ENCODE measurements at regions not wholly inside any gene's neighbourhood (a gene's known extent, or its start where the extent isn't known, plus 50 kb on each side); places are given as distances from the start of the nearest gene placed in this dataset.
"Not testable (repeated sequence)": the region's sequence is repeated elsewhere in the genome, so short reads cannot be mapped to it uniquely, and the experiment has no call there.

GRCh38 chr14:77985211-77985615 lies 185.0 kb upstream of the NRXN3 start:
- no peak for DNase-seq (ENCODE audit: low spot score)

- DNase-seq (ENCODE audit: low spot score) = no peak
Observed at GRCh38 chr14:77986773-77987172, 183.4 kb upstream of the NRXN3 start.

- no peak for DNase-seq (ENCODE audit: low spot score)
Observed at GRCh38 chr14:77988096-77988870, 181.9 kb upstream of the NRXN3 start.

GRCh38 chr14:77988970-77989369 lies 181.2 kb upstream of the NRXN3 start:
- DNase-seq (ENCODE audit: low spot score) = peak; percentile 32

- no peak for DNase-seq (ENCODE audit: low spot score)
Observed at GRCh38 chr14:77989441-77989991, 180.7 kb upstream of the NRXN3 start.

GRCh38 chr14:77990337-77990736 lies 179.8 kb upstream of the NRXN3 start:
- no peak for DNase-seq (ENCODE audit: low spot score)

GRCh38 chr14:77991128-77991772 lies 178.9 kb upstream of the NRXN3 start:
- DNase-seq (ENCODE audit: low spot score) = no peak

- no peak for DNase-seq (ENCODE audit: low spot score)
Observed at GRCh38 chr14:78005325-78005724, 164.8 kb upstream of the NRXN3 start.

GRCh38 chr14:78007160-78007559 lies 163.0 kb upstream of the NRXN3 start:
- DNase-seq (ENCODE audit: low spot score) = no peak

GRCh38 chr14:78010688-78011087 lies 159.5 kb upstream of the NRXN3 start:
- no peak for DNase-seq (ENCODE audit: low spot score)

- DNase-seq (ENCODE audit: low spot score) = not testable (repeated sequence)
Observed at GRCh38 chr14:78013911-78014310, 156.3 kb upstream of the NRXN3 start.

- no peak for DNase-seq (ENCODE audit: low spot score)
Observed at GRCh38 chr14:78016532-78016931, 153.6 kb upstream of the NRXN3 start.

GRCh38 chr14:78018283-78018682 lies 151.9 kb upstream of the NRXN3 start:
- no peak for DNase-seq (ENCODE audit: low spot score)

GRCh38 chr14:78022059-78022458 lies 148.1 kb upstream of the NRXN3 start:
- peak; percentile 34 for DNase-seq (ENCODE audit: low spot score)

- no peak for DNase-seq (ENCODE audit: low spot score)
Observed at GRCh38 chr14:78023112-78023511, 147.1 kb upstream of the NRXN3 start.

- DNase-seq (ENCODE audit: low spot score) = no peak
Observed at GRCh38 chr14:78028471-78028870, 141.7 kb upstream of the NRXN3 start.

- no peak for DNase-seq (ENCODE audit: low spot score)
Observed at GRCh38 chr14:78029601-78030372, 140.4 kb upstream of the NRXN3 start.

GRCh38 chr14:78043349-78043748 lies 126.8 kb upstream of the NRXN3 start:
- no peak for DNase-seq (ENCODE audit: low spot score)

GRCh38 chr14:78048120-78048519 lies 122.1 kb upstream of the NRXN3 start:
- DNase-seq (ENCODE audit: low spot score) = no peak

- not testable (repeated sequence) for DNase-seq (ENCODE audit: low spot score)
Observed at GRCh38 chr14:78056890-78057289, 113.3 kb upstream of the NRXN3 start.

- DNase-seq (ENCODE audit: low spot score) = no peak
Observed at GRCh38 chr14:78070344-78070743, 99.8 kb upstream of the NRXN3 start.

GRCh38 chr14:78071016-78071549 lies 99.1 kb upstream of the NRXN3 start:
- no peak for DNase-seq (ENCODE audit: low spot score)

All from hepatic stellate cell (primary cell).